GM23338 (cell line): ENCODE measurements at regions not wholly inside any gene's neighbourhood (a gene's known extent, or its start where the extent isn't known, plus 50 kb on each side); places are given as distances from the start of the nearest gene placed in this dataset.

Experiments
- ATAC-seq: fragments of 200-7000 bp; cut with Tn5 transposase; 3 replicates; pipeline ENCODE4 v1.9.1; 2020
- DNase-seq: peaks from one replicate; pipeline ENCODE4 v3.0.0-alpha.2; 2015; ENCODE audit warnings: low spot score
- H2AFZ ChIP-seq: fragments of 200-600 bp; sonication (generic); 2 replicates; pipeline ENCODE4 v1.8.0; 2016; ENCODE audit warnings: antibody characterized with exemption, mild to moderate bottlenecking, moderate library complexity
- H3F3A ChIP-seq: fragments of 200-600 bp; sonication (generic); replicated peaks from 2 replicates; pipeline ENCODE4 v1.8.0; 2017; ENCODE audit warnings: antibody characterized with exemption, mixed run types, low read depth
- H3K27ac ChIP-seq: fragments of 200-600 bp; sonication (generic); 2 replicates; pipeline ENCODE4 v1.6.1; 2016; ENCODE audit warnings: low read depth
- H3K27me3 ChIP-seq: fragments of 200-600 bp; sonication (generic); 2 replicates; pipeline ENCODE4 v1.8.0; 2016; ENCODE audit warnings: mild to moderate bottlenecking, mixed run types, moderate library complexity; ENCODE audit not compliant: insufficient read depth
- H3K36me3 ChIP-seq: fragments of 200-600 bp; sonication (generic); 2 replicates; pipeline ENCODE4 v1.8.0; 2016; ENCODE audit warnings: mild to moderate bottlenecking; ENCODE audit not compliant: insufficient read depth
- H3K4me1 ChIP-seq: fragments of 200-600 bp; sonication (generic); 2 replicates; pipeline ENCODE4 v1.8.0; 2016; ENCODE audit warnings: mild to moderate bottlenecking, moderate library complexity; ENCODE audit not compliant: insufficient read depth
- H3K4me2 ChIP-seq: fragments of 200-600 bp; sonication (generic); 2 replicates; pipeline ENCODE4 v1.7.1; 2017; ENCODE audit warnings: mixed run types
- H3K4me3 ChIP-seq: fragments of 200-600 bp; sonication (generic); 2 replicates; pipeline ENCODE4 v1.6.1; 2016; ENCODE audit warnings: mixed run types
- H3K79me2 ChIP-seq: fragments of 200-600 bp; sonication (generic); replicated peaks from 2 replicates; pipeline ENCODE4 v1.8.0; 2017; ENCODE audit warnings: mild to moderate bottlenecking; ENCODE audit not compliant: insufficient read depth
- H3K9me2 ChIP-seq: fragments of 200-600 bp; sonication (generic); 2 replicates; pipeline ENCODE4 v1.8.0; 2017; ENCODE audit not compliant: insufficient read depth
- H4K20me1 ChIP-seq: fragments of 200-600 bp; sonication (generic); replicated peaks from 2 replicates; pipeline ENCODE4 v1.8.0; 2017; ENCODE audit warnings: mild to moderate bottlenecking; ENCODE audit not compliant: insufficient read depth
- H3K27ac Mint-ChIP-seq: 2 replicates; pipeline ENCODE4 v1.8.0; 2020; ENCODE audit warnings: inconsistent platforms, mild to moderate bottlenecking, moderate library complexity, mixed read lengths
- H3K27me3 Mint-ChIP-seq: 3 replicates; pipeline ENCODE4 v1.8.0; 2022; ENCODE audit warnings: low read depth, mild to moderate bottlenecking, moderate library complexity, mixed read lengths, inconsistent platforms; ENCODE audit not compliant: insufficient read depth, poor library complexity
- H3K36me3 Mint-ChIP-seq: 3 replicates; pipeline ENCODE4 v1.8.0; 2021; ENCODE audit warnings: low read depth, mild to moderate bottlenecking, inconsistent platforms, moderate library complexity, mixed read lengths
- H3K4me1 Mint-ChIP-seq: 3 replicates; pipeline ENCODE4 v1.8.0; 2020; ENCODE audit warnings: mild to moderate bottlenecking, inconsistent platforms, mixed read lengths
- H3K4me3 Mint-ChIP-seq: 3 replicates; pipeline ENCODE4 v1.8.0; 2021; ENCODE audit warnings: moderate library complexity, mild to moderate bottlenecking, inconsistent platforms, mixed read lengths
- H3K9me3 Mint-ChIP-seq: 3 replicates; pipeline ENCODE4 v1.8.0; 2020; ENCODE audit warnings: moderate library complexity, mild to moderate bottlenecking, inconsistent platforms, mixed read lengths
- CREB1 ChIP-seq: fragments of 250-450 bp; sonication (Bioruptor Pico); IDR thresholded peaks from 2 replicates; pipeline ENCODE4 v1.5.0; 2020; ENCODE audit warnings: low read depth, mild to moderate bottlenecking, moderate library complexity
- EZH2phosphoT487 ChIP-seq: fragments of 200-600 bp; sonication (generic); IDR thresholded peaks from one replicate; pipeline ENCODE4 v1.8.1; 2018; ENCODE audit warnings: antibody characterized with exemption; ENCODE audit not compliant: unreplicated experiment
- NANOG ChIP-seq: IDR thresholded peaks from 2 replicates; pipeline ENCODE4 v1.6.1; 2016; ENCODE audit warnings: antibody characterized with exemption, borderline replicate concordance
- POLR2AphosphoS5 ChIP-seq: IDR thresholded peaks from 2 replicates; pipeline ENCODE4 v1.6.1; 2016; ENCODE audit warnings: antibody characterized with exemption, low read depth
- ZNF114 ChIP-seq: fragments of 250-450 bp; sonication (Bioruptor Pico); IDR thresholded peaks from 2 replicates; pipeline ENCODE4 v1.5.0; 2020; ENCODE audit warnings: mild to moderate bottlenecking, moderate library complexity
- ZNF331 ChIP-seq: fragments of 250-450 bp; sonication (Bioruptor Pico); IDR thresholded peaks from 2 replicates; pipeline ENCODE4 v1.5.0; 2020; ENCODE audit warnings: low read depth, mild to moderate bottlenecking, moderate library complexity
- TF ChIP-seq, protein P1 (sequence below): fragments of 250-450 bp; sonication (Bioruptor Pico); IDR thresholded peaks from 2 replicates; pipeline ENCODE4 v1.5.0; 2020; ENCODE audit warnings: mild to moderate bottlenecking, moderate library complexity
- TF ChIP-seq, protein P2 (sequence below): IDR thresholded peaks from 2 replicates; pipeline ENCODE4 v1.6.1; 2016; ENCODE audit warnings: antibody characterized with exemption

GRCh38 chr20:17871886-17872285, 96.7 kb downstream of the SNX5 start:
- H3F3A ChIP-seq, result no peaks in the 10 kb centered on the region; the same call in 1 of the 2 replicates
- DNase-seq, result no peak
- H3K4me2 ChIP-seq, result peak overlapping the region; percentile 42
- peak overlapping the region; percentile 85 for H3K27ac ChIP-seq
- no peaks in the 10 kb centered on the region for H3K36me3 ChIP-seq
- no peak for ATAC-seq
- no peaks in the 10 kb centered on the region for H4K20me1 ChIP-seq
- peaks cover 69% of the 10 kb centered on the region for H3K4me1 ChIP-seq
- H3K9me2 ChIP-seq, result no peaks in the 10 kb centered on the region
- no peak for TF ChIP-seq EZH2phosphoT487
- H3K79me2 ChIP-seq, result no peaks in the 10 kb centered on the region
- no peak overlapping the region for H2AFZ ChIP-seq
- H3K4me3 Mint-ChIP-seq, result no peak overlapping the region; the same call in 2 of the 3 replicates
- H3K27me3 Mint-ChIP-seq, result peaks cover 5% of the 10 kb centered on the region
- H3K27me3 ChIP-seq, result no peaks in the 10 kb centered on the region
- H3K36me3 Mint-ChIP-seq, result no peaks in the 10 kb centered on the region
- H3K4me3 ChIP-seq, result no peak overlapping the region
- H3K27ac Mint-ChIP-seq, result peak overlapping the region; percentile 93
- H3K9me3 Mint-ChIP-seq, result no peaks in the 10 kb centered on the region
- H3K4me1 Mint-ChIP-seq, result peaks cover 82% of the 10 kb centered on the region

- Histone ChIP-seq H3F3A (no peaks in the 10 kb centered on the region; the same call in 1 of the 2 replicates), H4K20me1 (no peaks in the 10 kb centered on the region), H3K4me2 (peak overlapping the region; percentile 42), H3K79me2 (no peaks in the 10 kb centered on the region), H3K36me3 (no peaks in the 10 kb centered on the region), H3K27ac (peak overlapping the region; percentile 85), H2AFZ (no peak overlapping the region), H3K4me3 (peak overlapping the region; percentile 27), H3K27me3 (no peaks in the 10 kb centered on the region), H3K9me2 (no peaks in the 10 kb centered on the region), H3K4me1 (peaks cover 72% of the 10 kb centered on the region)
- Mint-ChIP-seq H3K27me3 (peaks cover 6% of the 10 kb centered on the region), H3K9me3 (no peaks in the 10 kb centered on the region), H3K27ac (peak overlapping the region; percentile 93), H3K4me3 (peak overlapping the region; percentile 54), H3K4me1 (peaks cover 78% of the 10 kb centered on the region), H3K36me3 (no peaks in the 10 kb centered on the region)
- TF ChIP-seq NANOG (peak; percentile 82), ZNF114 (CRISPR knock-in tag) (no peak), ZNF331 (CRISPR knock-in tag) (no peak), CREB1 (CRISPR knock-in tag) (no peak), POLR2AphosphoS5 (no peak)
- TF ChIP-seq, protein P1, sequence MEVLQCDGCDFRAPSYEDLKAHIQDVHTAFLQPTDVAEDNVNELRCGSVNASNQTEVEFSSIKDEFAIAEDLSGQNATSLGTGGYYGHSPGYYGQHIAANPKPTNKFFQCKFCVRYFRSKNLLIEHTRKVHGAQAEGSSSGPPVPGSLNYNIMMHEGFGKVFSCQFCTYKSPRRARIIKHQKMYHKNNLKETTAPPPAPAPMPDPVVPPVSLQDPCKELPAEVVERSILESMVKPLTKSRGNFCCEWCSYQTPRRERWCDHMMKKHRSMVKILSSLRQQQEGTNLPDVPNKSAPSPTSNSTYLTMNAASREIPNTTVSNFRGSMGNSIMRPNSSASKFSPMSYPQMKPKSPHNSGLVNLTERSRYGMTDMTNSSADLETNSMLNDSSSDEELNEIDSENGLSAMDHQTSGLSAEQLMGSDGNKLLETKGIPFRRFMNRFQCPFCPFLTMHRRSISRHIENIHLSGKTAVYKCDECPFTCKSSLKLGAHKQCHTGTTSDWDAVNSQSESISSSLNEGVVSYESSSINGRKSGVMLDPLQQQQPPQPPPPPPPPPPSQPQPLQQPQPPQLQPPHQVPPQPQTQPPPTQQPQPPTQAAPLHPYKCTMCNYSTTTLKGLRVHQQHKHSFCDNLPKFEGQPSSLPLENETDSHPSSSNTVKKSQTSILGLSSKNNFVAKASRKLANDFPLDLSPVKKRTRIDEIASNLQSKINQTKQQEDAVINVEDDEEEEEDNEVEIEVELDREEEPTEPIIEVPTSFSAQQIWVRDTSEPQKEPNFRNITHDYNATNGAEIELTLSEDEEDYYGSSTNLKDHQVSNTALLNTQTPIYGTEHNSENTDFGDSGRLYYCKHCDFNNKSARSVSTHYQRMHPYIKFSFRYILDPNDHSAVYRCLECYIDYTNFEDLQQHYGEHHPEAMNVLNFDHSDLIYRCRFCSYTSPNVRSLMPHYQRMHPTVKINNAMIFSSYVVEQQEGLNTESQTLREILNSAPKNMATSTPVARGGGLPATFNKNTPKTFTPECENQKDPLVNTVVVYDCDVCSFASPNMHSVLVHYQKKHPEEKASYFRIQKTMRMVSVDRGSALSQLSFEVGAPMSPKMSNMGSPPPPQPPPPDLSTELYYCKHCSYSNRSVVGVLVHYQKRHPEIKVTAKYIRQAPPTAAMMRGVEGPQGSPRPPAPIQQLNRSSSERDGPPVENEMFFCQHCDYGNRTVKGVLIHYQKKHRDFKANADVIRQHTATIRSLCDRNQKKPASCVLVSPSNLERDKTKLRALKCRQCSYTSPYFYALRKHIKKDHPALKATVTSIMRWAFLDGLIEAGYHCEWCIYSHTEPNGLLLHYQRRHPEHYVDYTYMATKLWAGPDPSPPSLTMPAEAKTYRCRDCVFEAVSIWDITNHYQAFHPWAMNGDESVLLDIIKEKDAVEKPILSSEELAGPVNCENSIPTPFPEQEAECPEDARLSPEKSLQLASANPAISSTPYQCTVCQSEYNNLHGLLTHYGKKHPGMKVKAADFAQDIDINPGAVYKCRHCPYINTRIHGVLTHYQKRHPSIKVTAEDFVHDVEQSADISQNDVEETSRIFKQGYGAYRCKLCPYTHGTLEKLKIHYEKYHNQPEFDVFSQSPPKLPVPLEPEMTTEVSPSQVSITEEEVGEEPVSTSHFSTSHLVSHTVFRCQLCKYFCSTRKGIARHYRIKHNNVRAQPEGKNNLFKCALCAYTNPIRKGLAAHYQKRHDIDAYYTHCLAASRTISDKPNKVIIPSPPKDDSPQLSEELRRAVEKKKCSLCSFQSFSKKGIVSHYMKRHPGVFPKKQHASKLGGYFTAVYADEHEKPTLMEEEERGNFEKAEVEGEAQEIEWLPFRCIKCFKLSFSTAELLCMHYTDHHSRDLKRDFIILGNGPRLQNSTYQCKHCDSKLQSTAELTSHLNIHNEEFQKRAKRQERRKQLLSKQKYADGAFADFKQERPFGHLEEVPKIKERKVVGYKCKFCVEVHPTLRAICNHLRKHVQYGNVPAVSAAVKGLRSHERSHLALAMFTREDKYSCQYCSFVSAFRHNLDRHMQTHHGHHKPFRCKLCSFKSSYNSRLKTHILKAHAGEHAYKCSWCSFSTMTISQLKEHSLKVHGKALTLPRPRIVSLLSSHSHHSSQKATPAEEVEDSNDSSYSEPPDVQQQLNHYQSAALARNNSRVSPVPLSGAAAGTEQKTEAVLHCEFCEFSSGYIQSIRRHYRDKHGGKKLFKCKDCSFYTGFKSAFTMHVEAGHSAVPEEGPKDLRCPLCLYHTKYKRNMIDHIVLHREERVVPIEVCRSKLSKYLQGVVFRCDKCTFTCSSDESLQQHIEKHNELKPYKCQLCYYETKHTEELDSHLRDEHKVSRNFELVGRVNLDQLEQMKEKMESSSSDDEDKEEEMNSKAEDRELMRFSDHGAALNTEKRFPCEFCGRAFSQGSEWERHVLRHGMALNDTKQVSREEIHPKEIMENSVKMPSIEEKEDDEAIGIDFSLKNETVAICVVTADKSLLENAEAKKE (CRISPR knock-in tag), result peak; percentile 60; the same call in 1 of the 2 replicates
- TF ChIP-seq, protein P2, sequence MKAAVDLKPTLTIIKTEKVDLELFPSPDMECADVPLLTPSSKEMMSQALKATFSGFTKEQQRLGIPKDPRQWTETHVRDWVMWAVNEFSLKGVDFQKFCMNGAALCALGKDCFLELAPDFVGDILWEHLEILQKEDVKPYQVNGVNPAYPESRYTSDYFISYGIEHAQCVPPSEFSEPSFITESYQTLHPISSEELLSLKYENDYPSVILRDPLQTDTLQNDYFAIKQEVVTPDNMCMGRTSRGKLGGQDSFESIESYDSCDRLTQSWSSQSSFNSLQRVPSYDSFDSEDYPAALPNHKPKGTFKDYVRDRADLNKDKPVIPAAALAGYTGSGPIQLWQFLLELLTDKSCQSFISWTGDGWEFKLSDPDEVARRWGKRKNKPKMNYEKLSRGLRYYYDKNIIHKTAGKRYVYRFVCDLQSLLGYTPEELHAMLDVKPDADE, result 0 out of 2 replicates have a peak, but pooled peaks have one; percentile 29
- peak; percentile 83 for DNase-seq
- ATAC-seq, result peak; percentile 49
Measured at GRCh38 chr20:17871181-17871580, 97.4 kb downstream of the SNX5 start.
